ENCODE measurements at regions not wholly inside any gene's neighbourhood (a gene's known extent, or its start where the extent isn't known, plus 50 kb on each side); places are given as distances from the start of the nearest gene placed in this dataset.
"Not testable (repeated sequence)": the region's sequence is repeated elsewhere in the genome, so short reads cannot be mapped to it uniquely, and the experiment has no call there.

- no peak for DNase-seq (ENCODE audit: low read depth)
- H3K4me3 ChIP-seq (ENCODE audit: control insufficient read depth, low read depth, low read length): no peak overlapping the region
- no peak for TF ChIP-seq CTCF (IDR thresholded peaks at IDR 0.05; ENCODE audit: control insufficient read depth, insufficient read depth, low read depth, low read length, missing control alignments)
Observed at GRCh38 chr13:50389726-50390125, 374.5 kb downstream of the KCNRG start.

- no peak for TF ChIP-seq CTCF (IDR thresholded peaks at IDR 0.05; ENCODE audit: control insufficient read depth, insufficient read depth, low read depth, low read length, missing control alignments)
Observed at GRCh38 chr13:50390503-50391248, 375.4 kb downstream of the KCNRG start.

GRCh38 chr13:50392977-50393376 is 377.7 kb downstream of the KCNRG start:
- no peak overlapping the region for H3K4me3 ChIP-seq (ENCODE audit: control insufficient read depth, low read depth, low read length)
- no peak for TF ChIP-seq CTCF (IDR thresholded peaks at IDR 0.05; ENCODE audit: control insufficient read depth, insufficient read depth, low read depth, low read length, missing control alignments)
- no peak for DNase-seq (ENCODE audit: low read depth)

More at GRCh38 chr13:50390503-50391248, 375.4 kb downstream of the KCNRG start:
- no peak for DNase-seq (ENCODE audit: low read depth)
- H3K4me3 ChIP-seq (ENCODE audit: control insufficient read depth, low read depth, low read length): no peak overlapping the region

- H3K4me3 ChIP-seq (ENCODE audit: control insufficient read depth, low read depth, low read length): no peak overlapping the region
- DNase-seq (ENCODE audit: low read depth): no peak
- no peak for TF ChIP-seq CTCF (IDR thresholded peaks at IDR 0.05; ENCODE audit: control insufficient read depth, insufficient read depth, low read depth, low read length, missing control alignments)
Observed at GRCh38 chr13:50393628-50394027, 378.4 kb downstream of the KCNRG start.

- DNase-seq (ENCODE audit: low read depth): no peak
- no peak for TF ChIP-seq CTCF (IDR thresholded peaks at IDR 0.05; ENCODE audit: control insufficient read depth, insufficient read depth, low read depth, low read length, missing control alignments)
- H3K4me3 ChIP-seq (ENCODE audit: control insufficient read depth, low read depth, low read length): no peak overlapping the region
Observed at GRCh38 chr13:50396001-50396400, 380.8 kb downstream of the KCNRG start.

GRCh38 chr13:50396618-50397017 is 381.4 kb downstream of the KCNRG start:
- not testable (repeated sequence) for DNase-seq (ENCODE audit: low read depth); H3K4me3 ChIP-seq (ENCODE audit: control insufficient read depth, low read depth, low read length)

- DNase-seq (ENCODE audit: low read depth): no peak
- TF ChIP-seq CTCF (IDR thresholded peaks at IDR 0.05; ENCODE audit: control insufficient read depth, insufficient read depth, low read depth, low read length, missing control alignments): no peak
Observed at GRCh38 chr13:50400035-50400726, 384.9 kb downstream of the KCNRG start.

More at GRCh38 chr13:50400035-50400726, 384.9 kb downstream of the KCNRG start:
- H3K4me3 ChIP-seq (ENCODE audit: control insufficient read depth, low read depth, low read length): no peak overlapping the region

All from AG09309 (cell line).